ENCODE measurements at regions not wholly inside any gene's neighbourhood (a gene's known extent, or its start where the extent isn't known, plus 50 kb on each side); places are given as distances from the start of the nearest gene placed in this dataset.

- Histone ChIP-seq H3K4ac (ENCODE audit: low read depth, low read length) (no peak overlapping the region), H3K18ac (ENCODE audit: insufficient read length, low read depth, low read length) (no peak overlapping the region), H3K14ac (ENCODE audit: insufficient read depth, low read length) (no peak overlapping the region), H3K4me1 (ENCODE audit: insufficient read depth, low read length) (no peaks in the 10 kb centered on the region), H3K23me2 (ENCODE audit: insufficient read length, low read depth, low read length, poor library complexity, severe bottlenecking) (no peaks in the 10 kb centered on the region), H3K27me3 (ENCODE audit: insufficient read depth, low read length) (no peaks in the 10 kb centered on the region), H4K8ac (replicated peaks; ENCODE audit: insufficient read length, low read depth, low read length) (no peak overlapping the region), H2AFZ (ENCODE audit: low read length) (no peak overlapping the region), H3K23ac (ENCODE audit: insufficient read length, low read depth, low read length) (no peak overlapping the region), H3K27ac (ENCODE audit: insufficient read length, low read depth, low read length) (no peak overlapping the region), H4K91ac (ENCODE audit: insufficient read length, low read depth, low read length) (no peak overlapping the region), H2BK120ac (ENCODE audit: low read depth, low read length, poor library complexity, severe bottlenecking) (no peak overlapping the region), H3K4me2 (ENCODE audit: insufficient read depth, insufficient read length, low read length) (no peak overlapping the region), H3T11ph (ENCODE audit: low read length) (no peak overlapping the region), H4K5ac (ENCODE audit: insufficient read length, low read depth, low read length) (no peak overlapping the region), H2AK5ac (ENCODE audit: insufficient read length, low read length) (no peak overlapping the region), H4K20me1 (ENCODE audit: control insufficient read depth, insufficient read depth, insufficient read length) (no peaks in the 10 kb centered on the region), H3K79me2 (ENCODE audit: insufficient read depth, low read length) (no peaks in the 10 kb centered on the region), H2BK15ac (ENCODE audit: low read depth, low read length) (no peak overlapping the region), H3K79me1 (ENCODE audit: insufficient read depth, low read depth, low read length, poor library complexity, severe bottlenecking) (no peaks in the 10 kb centered on the region), H3K9me3 (ENCODE audit: control insufficient read depth, low read depth, low read length) (no peaks in the 10 kb centered on the region), H2BK20ac (ENCODE audit: low read depth, low read length, poor library complexity, severe bottlenecking) (no peak overlapping the region), H2BK5ac (ENCODE audit: insufficient read length, low read length) (no peak overlapping the region), H3K9ac (ENCODE audit: extremely low read depth, insufficient read length, low read length) (no peak overlapping the region), H3K56ac (ENCODE audit: insufficient read length, low read depth, low read length) (no peak overlapping the region), H2BK12ac (ENCODE audit: insufficient read length, low read depth, low read length) (no peak overlapping the region)
- Mint-ChIP-seq H3K36me3 (ENCODE audit: insufficient read depth in 1 of 3, low read depth in 3 of 3) (peaks cover 0 to 2% (median 0%) of the 10 kb centered on the region in 3 experiments; a peak in 1 of 7 replicates), H3K27me3 (ENCODE audit: low read depth) (no peaks in the 10 kb centered on the region), H3K27ac (no peak overlapping the region), H3K9me3 (peaks cover 5 to 8% of the 10 kb centered on the region in 2 experiments; a peak in 2 of 5 replicates), H3K4me1 (no peaks in the 10 kb centered on the region), H3K4me3 (no peak overlapping the region)
- no peak for DNase-seq
- no CpG with 5 or more reads among the region's 2 CpGs for WGBS (ENCODE audit: extremely low coverage, insufficient read length, low lambda C conversion rate)
- TF ChIP-seq CTCF (conservative IDR thresholded peaks at IDR 0.05) = no peak
Observed at GRCh38 chr6:120652506-120652905, 681.8 kb downstream of the TBC1D32 start.

Data from H9 (cell line).